ENCODE measurements at regions not wholly inside any gene's neighbourhood (a gene's known extent, or its start where the extent isn't known, plus 50 kb on each side); places are given as distances from the start of the nearest gene placed in this dataset.

DNA sequence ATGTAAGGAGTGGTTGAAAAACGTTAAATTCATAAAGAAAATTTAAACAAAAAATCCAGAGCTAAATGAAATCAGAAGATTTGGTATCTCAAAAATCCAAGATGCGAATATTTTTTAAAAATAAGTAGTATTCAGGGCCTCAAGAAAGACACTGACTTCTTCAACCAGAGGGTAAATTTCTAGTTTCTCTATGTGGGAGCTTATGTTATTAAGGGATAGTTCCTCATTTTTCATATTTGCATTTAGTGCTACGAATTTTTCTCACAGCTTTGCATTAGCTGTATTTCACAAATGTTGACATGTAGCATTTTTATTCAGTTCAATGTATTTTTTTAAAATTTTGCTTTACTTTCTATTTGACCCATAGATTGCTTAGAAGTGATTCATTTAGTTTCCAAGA lies 454.7 kb downstream of the CBLN2 start:
- TF ChIP-seq, protein P1, sequence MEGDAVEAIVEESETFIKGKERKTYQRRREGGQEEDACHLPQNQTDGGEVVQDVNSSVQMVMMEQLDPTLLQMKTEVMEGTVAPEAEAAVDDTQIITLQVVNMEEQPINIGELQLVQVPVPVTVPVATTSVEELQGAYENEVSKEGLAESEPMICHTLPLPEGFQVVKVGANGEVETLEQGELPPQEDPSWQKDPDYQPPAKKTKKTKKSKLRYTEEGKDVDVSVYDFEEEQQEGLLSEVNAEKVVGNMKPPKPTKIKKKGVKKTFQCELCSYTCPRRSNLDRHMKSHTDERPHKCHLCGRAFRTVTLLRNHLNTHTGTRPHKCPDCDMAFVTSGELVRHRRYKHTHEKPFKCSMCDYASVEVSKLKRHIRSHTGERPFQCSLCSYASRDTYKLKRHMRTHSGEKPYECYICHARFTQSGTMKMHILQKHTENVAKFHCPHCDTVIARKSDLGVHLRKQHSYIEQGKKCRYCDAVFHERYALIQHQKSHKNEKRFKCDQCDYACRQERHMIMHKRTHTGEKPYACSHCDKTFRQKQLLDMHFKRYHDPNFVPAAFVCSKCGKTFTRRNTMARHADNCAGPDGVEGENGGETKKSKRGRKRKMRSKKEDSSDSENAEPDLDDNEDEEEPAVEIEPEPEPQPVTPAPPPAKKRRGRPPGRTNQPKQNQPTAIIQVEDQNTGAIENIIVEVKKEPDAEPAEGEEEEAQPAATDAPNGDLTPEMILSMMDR (IDR thresholded peaks at IDR 0.05), result no peak
- no peak for TF ChIP-seq POLR2A (IDR thresholded peaks at IDR 0.05)
